ENCODE measurements at regions not wholly inside any gene's neighbourhood (a gene's known extent, or its start where the extent isn't known, plus 50 kb on each side); places are given as distances from the start of the nearest gene placed in this dataset.

GRCh38 chr10:106198275-106198674 lies 966.2 kb downstream of the SORCS1 start:
- TF ChIP-seq, protein P1, sequence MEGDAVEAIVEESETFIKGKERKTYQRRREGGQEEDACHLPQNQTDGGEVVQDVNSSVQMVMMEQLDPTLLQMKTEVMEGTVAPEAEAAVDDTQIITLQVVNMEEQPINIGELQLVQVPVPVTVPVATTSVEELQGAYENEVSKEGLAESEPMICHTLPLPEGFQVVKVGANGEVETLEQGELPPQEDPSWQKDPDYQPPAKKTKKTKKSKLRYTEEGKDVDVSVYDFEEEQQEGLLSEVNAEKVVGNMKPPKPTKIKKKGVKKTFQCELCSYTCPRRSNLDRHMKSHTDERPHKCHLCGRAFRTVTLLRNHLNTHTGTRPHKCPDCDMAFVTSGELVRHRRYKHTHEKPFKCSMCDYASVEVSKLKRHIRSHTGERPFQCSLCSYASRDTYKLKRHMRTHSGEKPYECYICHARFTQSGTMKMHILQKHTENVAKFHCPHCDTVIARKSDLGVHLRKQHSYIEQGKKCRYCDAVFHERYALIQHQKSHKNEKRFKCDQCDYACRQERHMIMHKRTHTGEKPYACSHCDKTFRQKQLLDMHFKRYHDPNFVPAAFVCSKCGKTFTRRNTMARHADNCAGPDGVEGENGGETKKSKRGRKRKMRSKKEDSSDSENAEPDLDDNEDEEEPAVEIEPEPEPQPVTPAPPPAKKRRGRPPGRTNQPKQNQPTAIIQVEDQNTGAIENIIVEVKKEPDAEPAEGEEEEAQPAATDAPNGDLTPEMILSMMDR (IDR thresholded peaks at IDR 0.05; ENCODE audit: low read depth, low read length) = no peak
- TF ChIP-seq EZH2phosphoT487 (IDR thresholded peaks at IDR 0.05; ENCODE audit: low read depth) = no peak

Measured in OCI-LY3 (cell line).